GM12878 (cell line): ENCODE measurements at regions not wholly inside any gene's neighbourhood (a gene's known extent, or its start where the extent isn't known, plus 50 kb on each side); places are given as distances from the start of the nearest gene placed in this dataset.

ENCODE experiments used
- ATAC-seq: fragments of 200-7000 bp; cut with Tn5 transposase; 3 replicates; pipeline ENCODE4 v1.9.1; 2020; ENCODE audit warnings: mild to moderate bottlenecking, moderate library complexity
- BruUV-seq: library from RNA; stranded (reverse); fragments of 400-500 nt; replicated peaks from 2 replicates; lab custom pipeline; 2021; lab: Mats Ljungman, UMichigan
- CTCF ChIA-PET: fragments of 300-600 bp; sonication (Branson Sonifier 250); formaldehyde crosslinking; extraction: SDS; loops from one replicate; lab custom pipeline; 2021; ENCODE audit warnings: inconsistent platforms; lab: Yijun Ruan, JAX
- POLR2A ChIA-PET: fragments of 350-600 bp; formaldehyde crosslinking; extraction: SDS; loops from one replicate; lab custom pipeline; 2021; ENCODE audit warnings: inconsistent platforms; lab: Charles Lee
- RAD21 ChIA-PET: fragments of 300-600 bp; sonication (Branson Sonifier 250); formaldehyde crosslinking; loops from one replicate; lab custom pipeline; 2023; ENCODE audit warnings: antibody characterized with exemption; ENCODE audit not compliant: unreplicated experiment; lab: Charles Lee
- SMC1A ChIA-PET: fragments of 300-600 bp; sonication (Branson Sonifier 250); formaldehyde crosslinking; loops from one replicate; lab custom pipeline; 2023; ENCODE audit not compliant: unreplicated experiment, uncharacterized antibody; lab: Charles Lee
- DNase-seq: peaks from one replicate; pipeline ENCODE4 v3.0.0-alpha.2; 2011; ENCODE audit warnings: low read depth, low spot score
- FAIRE-seq: peaks from 3 replicates; lab custom pipeline; 2011; peaks lifted over from hg19 to GRCh38; lab: Jason Lieb, UNC
- H2AFZ ChIP-seq: 2 replicates; pipeline ENCODE4 v1.6.0; 2011; ENCODE audit warnings: low read depth, low read length, control low read depth; ENCODE audit not compliant: control insufficient read depth
- H3K27ac ChIP-seq: 2 replicates; pipeline ENCODE4 v1.5.1; 2011; ENCODE audit warnings: control low read depth; ENCODE audit not compliant: control insufficient read depth, insufficient read depth
- H3K27me3 ChIP-seq, 2 experiments: replicated peaks in 1 of 2; 2 replicates each; pipeline versions ENCODE4 v1.6.0 to v1.6.1; 2011; ENCODE audit warnings: low read length in 1 of 2; ENCODE audit not compliant: control insufficient read depth in 2 of 2, insufficient read depth in 2 of 2
- H3K36me3 ChIP-seq, 2 experiments: 2 replicates each; pipeline ENCODE4 v1.5.1; 2011; ENCODE audit warnings: low read length in 1 of 2; ENCODE audit not compliant: control insufficient read depth in 2 of 2, insufficient read depth in 2 of 2
- H3K4me1 ChIP-seq: 2 replicates; pipeline ENCODE4 v1.6.1; 2011; ENCODE audit warnings: mild to moderate bottlenecking, low read length, moderate library complexity, mixed read lengths; ENCODE audit not compliant: control insufficient read depth, insufficient read depth
- H3K4me2 ChIP-seq: 2 replicates; pipeline ENCODE4 v1.6.0; 2011; ENCODE audit warnings: control low read depth; ENCODE audit not compliant: control insufficient read depth, insufficient read depth
- H3K4me3 ChIP-seq: fragments of 200-600 bp; sonication (generic); 2 replicates; pipeline ENCODE4 v1.5.1; 2016
- H3K79me2 ChIP-seq: 2 replicates; pipeline ENCODE4 v1.6.0; 2011; ENCODE audit warnings: low read length; ENCODE audit not compliant: control insufficient read depth, insufficient read depth
- H3K9ac ChIP-seq: 2 replicates; pipeline ENCODE4 v1.8.0; 2011; ENCODE audit warnings: low read length, control low read depth, mixed read lengths; ENCODE audit not compliant: control insufficient read depth, insufficient read depth
- H3K9me3 ChIP-seq: replicated peaks from 3 replicates; pipeline ENCODE4 v1.5.1; 2011; ENCODE audit warnings: mild to moderate bottlenecking, low read length; ENCODE audit not compliant: control insufficient read depth, insufficient read depth
- H4K20me1 ChIP-seq: 2 replicates; pipeline ENCODE4 v1.6.0; 2011; ENCODE audit not compliant: control insufficient read depth, insufficient read depth
- DPF2 ChIP-seq: fragments of 450-650 bp; IDR thresholded peaks from 2 replicates; pipeline ENCODE4 v1.6.1; 2017; ENCODE audit warnings: mild to moderate bottlenecking
- EP300 ChIP-seq, 2 experiments: fragments of 150-350 bp in 1 of 2; IDR thresholded peaks; 2 replicates each; pipeline ENCODE4 v1.6.1; 2011 to 2012; ENCODE audit warnings: low read depth in 2 of 2, low read length in 2 of 2, borderline replicate concordance in 1 of 2, improper control_type of control experiment in 1 of 2, inconsistent platforms in 1 of 2; ENCODE audit not compliant: control insufficient read depth in 1 of 2
- NRF1 ChIP-seq: conservative IDR thresholded peaks from 2 replicates; pipeline ENCODE4 v1.6.1; 2011; ENCODE audit warnings: mild to moderate bottlenecking, low read depth, low read length, improper control_type of control experiment
- RAD51 ChIP-seq: fragments of 450-650 bp; IDR thresholded peaks from 2 replicates; pipeline ENCODE4 v1.6.1; 2016; ENCODE audit warnings: moderate library complexity, mild to moderate bottlenecking, inconsistent platforms
- SMARCA5 ChIP-seq: fragments of 450-650 bp; IDR thresholded peaks from 2 replicates; pipeline ENCODE4 v1.6.1; 2017; ENCODE audit warnings: mild to moderate bottlenecking
- SP1 ChIP-seq: IDR thresholded peaks from one replicate; pipeline ENCODE4 v1.6.1; 2011; ENCODE audit warnings: low read depth, low read length
- STAT1 ChIP-seq: fragments of 450-650 bp; conservative IDR thresholded peaks from 2 replicates; pipeline ENCODE4 v1.6.1; 2014; ENCODE audit warnings: antibody characterized with exemption, mild to moderate bottlenecking
- TARDBP ChIP-seq: IDR thresholded peaks from 2 replicates; pipeline ENCODE4 v1.6.1; 2016; ENCODE audit warnings: borderline replicate concordance
- WRNIP1 ChIP-seq: IDR thresholded peaks from 2 replicates; pipeline ENCODE4 v1.6.1; 2011; ENCODE audit warnings: low read depth, low read length, improper control_type of control experiment, borderline replicate concordance
- ZNF592 ChIP-seq: fragments of 450-650 bp; IDR thresholded peaks from 2 replicates; pipeline ENCODE4 v1.6.1; 2017; ENCODE audit warnings: mild to moderate bottlenecking, moderate library complexity
- WGBS: methylation state at CpG from one replicate; pipeline ENCODE4 v1.1.6; 2016; ENCODE audit warnings: low lambda C conversion rate; ENCODE audit not compliant: insufficient replicate concordance, insufficient coverage; ENCODE audit errors: missing lambda C conversion rate; 5-methylcytosine and 5-hydroxymethylcytosine counted together
- in situ Hi-C: fragments of 300-500 bp; cut with MboI; formaldehyde crosslinking; loops from 9 replicates; pipeline ENCODE4 v1.14.3; 2018; ENCODE audit warnings: mixed read lengths
- intact Hi-C: fragments of 100-400 bp; cut with micrococcal nuclease; formaldehyde crosslinking; loops from one replicate; pipeline ENCODE4 v1.14.2; 2022; ENCODE audit not compliant: unreplicated experiment
- TF ChIP-seq, protein P1 (sequence below): fragments of 450-650 bp; IDR thresholded peaks from 2 replicates; pipeline ENCODE4 v1.6.1; 2016; ENCODE audit warnings: mild to moderate bottlenecking, moderate library complexity, borderline replicate concordance
- TF ChIP-seq, protein P2 (sequence below): fragments of 450-650 bp; IDR thresholded peaks from 2 replicates; pipeline ENCODE4 v1.6.1; 2017; ENCODE audit warnings: mild to moderate bottlenecking, low read depth, inconsistent platforms; ENCODE audit not compliant: poor library complexity, severe bottlenecking

- TF ChIP-seq TARDBP (no peak), WRNIP1 (no peak)
- TF ChIP-seq, all 136 proteins: peak for 0
Measured at GRCh38 chr4:171594293-171594692, 218.9 kb upstream of the GALNTL6 start (continued).

- CTCF ChIA-PET, result no interaction called here
- RAD21 ChIA-PET, result no interaction called here
- no peak for TF ChIP-seq EP300 (IDR thresholded peaks at IDR 0.05; ENCODE audit: borderline replicate concordance in 1 of 2, control insufficient read depth in 1 of 2, low read depth in 2 of 2, low read length in 2 of 2)
- TF ChIP-seq, protein P1, sequence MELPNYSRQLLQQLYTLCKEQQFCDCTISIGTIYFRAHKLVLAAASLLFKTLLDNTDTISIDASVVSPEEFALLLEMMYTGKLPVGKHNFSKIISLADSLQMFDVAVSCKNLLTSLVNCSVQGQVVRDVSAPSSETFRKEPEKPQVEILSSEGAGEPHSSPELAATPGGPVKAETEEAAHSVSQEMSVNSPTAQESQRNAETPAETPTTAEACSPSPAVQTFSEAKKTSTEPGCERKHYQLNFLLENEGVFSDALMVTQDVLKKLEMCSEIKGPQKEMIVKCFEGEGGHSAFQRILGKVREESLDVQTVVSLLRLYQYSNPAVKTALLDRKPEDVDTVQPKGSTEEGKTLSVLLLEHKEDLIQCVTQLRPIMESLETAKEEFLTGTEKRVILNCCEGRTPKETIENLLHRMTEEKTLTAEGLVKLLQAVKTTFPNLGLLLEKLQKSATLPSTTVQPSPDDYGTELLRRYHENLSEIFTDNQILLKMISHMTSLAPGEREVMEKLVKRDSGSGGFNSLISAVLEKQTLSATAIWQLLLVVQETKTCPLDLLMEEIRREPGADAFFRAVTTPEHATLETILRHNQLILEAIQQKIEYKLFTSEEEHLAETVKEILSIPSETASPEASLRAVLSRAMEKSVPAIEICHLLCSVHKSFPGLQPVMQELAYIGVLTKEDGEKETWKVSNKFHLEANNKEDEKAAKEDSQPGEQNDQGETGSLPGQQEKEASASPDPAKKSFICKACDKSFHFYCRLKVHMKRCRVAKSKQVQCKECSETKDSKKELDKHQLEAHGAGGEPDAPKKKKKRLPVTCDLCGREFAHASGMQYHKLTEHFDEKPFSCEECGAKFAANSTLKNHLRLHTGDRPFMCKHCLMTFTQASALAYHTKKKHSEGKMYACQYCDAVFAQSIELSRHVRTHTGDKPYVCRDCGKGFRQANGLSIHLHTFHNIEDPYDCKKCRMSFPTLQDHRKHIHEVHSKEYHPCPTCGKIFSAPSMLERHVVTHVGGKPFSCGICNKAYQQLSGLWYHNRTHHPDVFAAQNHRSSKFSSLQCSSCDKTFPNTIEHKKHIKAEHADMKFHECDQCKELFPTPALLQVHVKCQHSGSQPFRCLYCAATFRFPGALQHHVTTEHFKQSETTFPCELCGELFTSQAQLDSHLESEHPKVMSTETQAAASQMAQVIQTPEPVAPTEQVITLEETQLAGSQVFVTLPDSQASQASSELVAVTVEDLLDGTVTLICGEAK, result no peak
- no peak for TF ChIP-seq ZNF592
- no peak for TF ChIP-seq SMARCA5
- TF ChIP-seq RAD51, result no peak
- no peak for TF ChIP-seq NRF1
- TF ChIP-seq DPF2, result no peak
- no peak for TF ChIP-seq STAT1
- TF ChIP-seq SP1, result no peak
- TF ChIP-seq, protein P2, sequence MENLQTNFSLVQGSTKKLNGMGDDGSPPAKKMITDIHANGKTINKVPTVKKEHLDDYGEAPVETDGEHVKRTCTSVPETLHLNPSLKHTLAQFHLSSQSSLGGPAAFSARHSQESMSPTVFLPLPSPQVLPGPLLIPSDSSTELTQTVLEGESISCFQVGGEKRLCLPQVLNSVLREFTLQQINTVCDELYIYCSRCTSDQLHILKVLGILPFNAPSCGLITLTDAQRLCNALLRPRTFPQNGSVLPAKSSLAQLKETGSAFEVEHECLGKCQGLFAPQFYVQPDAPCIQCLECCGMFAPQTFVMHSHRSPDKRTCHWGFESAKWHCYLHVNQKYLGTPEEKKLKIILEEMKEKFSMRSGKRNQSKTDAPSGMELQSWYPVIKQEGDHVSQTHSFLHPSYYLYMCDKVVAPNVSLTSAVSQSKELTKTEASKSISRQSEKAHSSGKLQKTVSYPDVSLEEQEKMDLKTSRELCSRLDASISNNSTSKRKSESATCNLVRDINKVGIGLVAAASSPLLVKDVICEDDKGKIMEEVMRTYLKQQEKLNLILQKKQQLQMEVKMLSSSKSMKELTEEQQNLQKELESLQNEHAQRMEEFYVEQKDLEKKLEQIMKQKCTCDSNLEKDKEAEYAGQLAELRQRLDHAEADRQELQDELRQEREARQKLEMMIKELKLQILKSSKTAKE, result no peak
- Histone ChIP-seq H3K9me3 (no peaks in the 10 kb centered on the region), H3K4me3 (no peak overlapping the region), H3K9ac (no peak overlapping the region), H2AFZ (no peak overlapping the region), H3K79me2 (no peaks in the 10 kb centered on the region), H3K27me3 (no peaks in the 10 kb centered on the region), H3K27ac (no peak overlapping the region), H4K20me1 (no peaks in the 10 kb centered on the region), H3K4me1 (no peaks in the 10 kb centered on the region), H3K36me3 (no peaks in the 10 kb centered on the region), H3K4me2 (no peak overlapping the region)
- ATAC-seq (no peak), FAIRE-seq (no peak), DNase-seq (no peak)
- POLR2A ChIA-PET, result no interaction called here
- SMC1A ChIA-PET, result no interaction called here
- 0% methylated on average over 2 of the region's 2 CpGs for WGBS
- intact Hi-C loops (no loop called here), in situ Hi-C loops (no loop called here)
- no TSS peak for BruUV-seq
Measured at GRCh38 chr4:171590716-171591115, 222.5 kb upstream of the GALNTL6 start.
